H1 (cell line): ENCODE measurements at regions not wholly inside any gene's neighbourhood (a gene's known extent, or its start where the extent isn't known, plus 50 kb on each side); places are given as distances from the start of the nearest gene placed in this dataset.

ENCODE experiments used
- CTCF ChIA-PET: fragments of 300-600 bp; sonication (Branson Sonifier 250); formaldehyde crosslinking; loops from one replicate; lab custom pipeline; 2021; ENCODE audit not compliant: partially characterized antibody; lab: Charles Lee
- POLR2A ChIA-PET: fragments of 300-600 bp; sonication (Branson Sonifier 250); formaldehyde crosslinking; loops from one replicate; lab custom pipeline; 2021; ENCODE audit warnings: inconsistent platforms; ENCODE audit not compliant: partially characterized antibody; lab: Charles Lee
- DNase-seq, 2 experiments: peaks; one replicate each; pipeline versions ENCODE4 v3.0.0 to v3.0.0-alpha.2; 2010 to 2022; ENCODE audit warnings: low spot score in 2 of 2, low read depth in 1 of 2, mixed read lengths in 1 of 2
- FAIRE-seq: peaks from 2 replicates; lab custom pipeline; 2011; peaks lifted over from hg19 to GRCh38; lab: Jason Lieb, UNC
- H2AFZ ChIP-seq: 2 replicates; pipeline ENCODE4 v1.8.1; 2012; ENCODE audit warnings: low read length, inconsistent platforms
- H2AK5ac ChIP-seq: 2 replicates; pipeline ENCODE4 v1.6.1; 2013; ENCODE audit warnings: low read depth, low read length
- H2BK120ac ChIP-seq: replicated peaks from 2 replicates; pipeline ENCODE3; 2013; ENCODE audit warnings: low read depth, low read length, inconsistent platforms
- H2BK12ac ChIP-seq: 2 replicates; pipeline ENCODE4 v1.6.1; 2013; ENCODE audit warnings: low read depth, low read length
- H2BK15ac ChIP-seq: 2 replicates; pipeline ENCODE4 v1.6.1; 2013; ENCODE audit warnings: low read length
- H2BK20ac ChIP-seq: 2 replicates; pipeline ENCODE4 v1.6.1; 2013; ENCODE audit warnings: low read length
- H2BK5ac ChIP-seq: 2 replicates; pipeline ENCODE4 v1.6.1; 2013; ENCODE audit warnings: low read depth, low read length
- H3K14ac ChIP-seq: 2 replicates; pipeline ENCODE4 v1.6.1; 2013; ENCODE audit warnings: inconsistent platforms; ENCODE audit not compliant: insufficient read length
- H3K18ac ChIP-seq: 2 replicates; pipeline ENCODE4 v1.6.1; 2013; ENCODE audit warnings: low read length; ENCODE audit errors: extremely low read depth
- H3K23ac ChIP-seq: 2 replicates; pipeline ENCODE4 v1.6.1; 2013; ENCODE audit warnings: inconsistent platforms; ENCODE audit not compliant: insufficient read length
- H3K23me2 ChIP-seq: 2 replicates; pipeline ENCODE4 v1.6.1; 2013; ENCODE audit warnings: low read depth, low read length
- H3K27ac ChIP-seq: 2 replicates; pipeline ENCODE4 v1.6.1; 2011; ENCODE audit warnings: low read depth, low read length, inconsistent platforms
- H3K27me3 ChIP-seq, 4 experiments: replicated peaks in 1 of 4; 1 replicate in 1 of 4; 2 replicates in 3 of 4; pipeline versions ENCODE4 v1.6.1 to v1.8.1; 2011 to 2013; ENCODE audit warnings: low read length in 3 of 4, mild to moderate bottlenecking in 3 of 4, inconsistent platforms in 2 of 4, mixed read lengths in 2 of 4, moderate library complexity in 1 of 4; ENCODE audit not compliant: control insufficient read depth in 3 of 4, insufficient read depth in 3 of 4; ENCODE audit errors: extremely low read depth in 1 of 4
- H3K36me3 ChIP-seq, 4 experiments: 2 replicates each; pipeline versions ENCODE4 v1.6.1 to v1.8.1; 2011 to 2013; ENCODE audit warnings: mild to moderate bottlenecking in 4 of 4, low read length in 3 of 4, moderate library complexity in 2 of 4, control low read depth in 1 of 4, inconsistent platforms in 1 of 4; ENCODE audit not compliant: insufficient read depth in 4 of 4, control insufficient read depth in 2 of 4
- H3K4ac ChIP-seq: replicated peaks from 2 replicates; pipeline ENCODE3; 2013; ENCODE audit warnings: low read length, low read depth, mixed read lengths, inconsistent platforms; ENCODE audit not compliant: insufficient read length
- H3K4me1 ChIP-seq, 4 experiments: replicated peaks in 1 of 4; 1 replicate in 1 of 4; 2 replicates in 3 of 4; pipeline versions ENCODE4 v1.6.1 to v1.8.1; 2011 to 2013; ENCODE audit warnings: low read length in 3 of 4, inconsistent platforms in 2 of 4, mixed read lengths in 1 of 4; ENCODE audit not compliant: insufficient read depth in 4 of 4, control insufficient read depth in 3 of 4
- H3K4me2 ChIP-seq, 2 experiments: 2 replicates each; pipeline versions ENCODE4 v1.6.1 to v1.8.1; 2011 to 2013; ENCODE audit warnings: low read depth in 2 of 2, low read length in 2 of 2, control low read depth in 1 of 2, inconsistent platforms in 1 of 2, mild to moderate bottlenecking in 1 of 2; ENCODE audit not compliant: insufficient read depth in 1 of 2
- H3K4me3 ChIP-seq, 4 experiments: fragments of 200-600, 300-600 bp in 1 of 4; sonication (generic), shearing (Covaris generic), sonication (Bioruptor Twin) in 1 of 4; 2 replicates each; pipeline versions ENCODE4 v1.5.1 to v1.8.1; 2011 to 2016; ENCODE audit warnings: low read length in 4 of 4, low read depth in 3 of 4, control low read depth in 2 of 4, inconsistent platforms in 2 of 4, mild to moderate bottlenecking in 2 of 4, mixed read lengths in 1 of 4, moderate library complexity in 1 of 4; ENCODE audit not compliant: insufficient read depth in 2 of 4; ENCODE audit errors: extremely low read depth in 1 of 4
- H3K56ac ChIP-seq: replicated peaks from 2 replicates; pipeline ENCODE3; 2013; ENCODE audit warnings: low read depth, mild to moderate bottlenecking, mixed read lengths, low read length, inconsistent platforms; ENCODE audit not compliant: insufficient read length
- H3K79me1 ChIP-seq: 2 replicates; pipeline ENCODE4 v1.6.1; 2013; ENCODE audit warnings: low read depth, low read length, control low read depth
- H3K79me2 ChIP-seq, 2 experiments: 2 replicates each; pipeline versions ENCODE4 v1.6.1 to v1.8.1; 2012 to 2013; ENCODE audit warnings: low read length in 2 of 2, mild to moderate bottlenecking in 2 of 2, inconsistent platforms in 1 of 2; ENCODE audit not compliant: insufficient read depth in 2 of 2, control insufficient read depth in 1 of 2
- H3K9ac ChIP-seq, 4 experiments: replicated peaks in 1 of 4; 1 replicate in 1 of 4; 2 replicates in 3 of 4; pipeline versions ENCODE4 v1.6.1 to v1.8.1; 2011 to 2013; ENCODE audit warnings: low read depth in 3 of 4, low read length in 3 of 4, control low read depth in 2 of 4, mild to moderate bottlenecking in 2 of 4, moderate library complexity in 2 of 4, inconsistent platforms in 1 of 4; ENCODE audit errors: extremely low read depth in 1 of 4
- H3K9me3 ChIP-seq, 2 experiments: 2 replicates each; pipeline versions ENCODE4 v1.6.1 to v1.8.1; 2012 to 2013; ENCODE audit warnings: mild to moderate bottlenecking in 2 of 2, moderate library complexity in 2 of 2, control low read depth in 1 of 2, inconsistent platforms in 1 of 2, low read depth in 1 of 2, low read length in 1 of 2, mixed read lengths in 1 of 2; ENCODE audit not compliant: insufficient read depth in 2 of 2
- H4K20me1 ChIP-seq, 2 experiments: replicated peaks in 1 of 2; 2 replicates each; pipeline versions ENCODE3 to v1.8.1; 2011 to 2013; ENCODE audit warnings: inconsistent platforms in 2 of 2, low read length in 2 of 2, mild to moderate bottlenecking in 1 of 2; ENCODE audit not compliant: insufficient read depth in 2 of 2, control insufficient read depth in 1 of 2
- H4K5ac ChIP-seq: 2 replicates; pipeline ENCODE4 v1.6.1; 2013; ENCODE audit warnings: low read length, low read depth, mixed read lengths, inconsistent platforms; ENCODE audit not compliant: insufficient read length
- H4K8ac ChIP-seq: 2 replicates; pipeline ENCODE4 v1.8.0; 2013; ENCODE audit warnings: mild to moderate bottlenecking, moderate library complexity, low read length, inconsistent platforms; ENCODE audit not compliant: insufficient read depth; ENCODE audit errors: extremely low read depth
- H4K91ac ChIP-seq: replicated peaks from 2 replicates; pipeline ENCODE3; 2013; ENCODE audit warnings: low read length, mixed read lengths, inconsistent platforms; ENCODE audit not compliant: insufficient read length
- BRCA1 ChIP-seq: IDR thresholded peaks from 2 replicates; pipeline ENCODE4 v1.6.1; 2012; ENCODE audit warnings: low read depth, low read length, improper control_type of control experiment
- JUN ChIP-seq: IDR thresholded peaks from 2 replicates; pipeline ENCODE4 v1.6.1; 2011; ENCODE audit warnings: low read depth, mild to moderate bottlenecking, improper control_type of control experiment, low read length
- WGBS, 2 experiments: shearing (Covaris generic) in 1 of 2; methylation state at CpG; one replicate each; pipeline versions ENCODE4 v1.1.6 to v1.1.7; 2013 to 2015; ENCODE audit warnings: low lambda C conversion rate in 2 of 2, mixed read lengths in 2 of 2, inconsistent platforms in 1 of 2, low coverage in 1 of 2, missing lambda C conversion rate in 1 of 2; ENCODE audit not compliant: insufficient replicate concordance in 2 of 2, insufficient coverage in 1 of 2, insufficient read length in 1 of 2; ENCODE audit errors: extremely low coverage in 1 of 2, missing lambda C conversion rate in 1 of 2; 5-methylcytosine and 5-hydroxymethylcytosine counted together

DNA sequence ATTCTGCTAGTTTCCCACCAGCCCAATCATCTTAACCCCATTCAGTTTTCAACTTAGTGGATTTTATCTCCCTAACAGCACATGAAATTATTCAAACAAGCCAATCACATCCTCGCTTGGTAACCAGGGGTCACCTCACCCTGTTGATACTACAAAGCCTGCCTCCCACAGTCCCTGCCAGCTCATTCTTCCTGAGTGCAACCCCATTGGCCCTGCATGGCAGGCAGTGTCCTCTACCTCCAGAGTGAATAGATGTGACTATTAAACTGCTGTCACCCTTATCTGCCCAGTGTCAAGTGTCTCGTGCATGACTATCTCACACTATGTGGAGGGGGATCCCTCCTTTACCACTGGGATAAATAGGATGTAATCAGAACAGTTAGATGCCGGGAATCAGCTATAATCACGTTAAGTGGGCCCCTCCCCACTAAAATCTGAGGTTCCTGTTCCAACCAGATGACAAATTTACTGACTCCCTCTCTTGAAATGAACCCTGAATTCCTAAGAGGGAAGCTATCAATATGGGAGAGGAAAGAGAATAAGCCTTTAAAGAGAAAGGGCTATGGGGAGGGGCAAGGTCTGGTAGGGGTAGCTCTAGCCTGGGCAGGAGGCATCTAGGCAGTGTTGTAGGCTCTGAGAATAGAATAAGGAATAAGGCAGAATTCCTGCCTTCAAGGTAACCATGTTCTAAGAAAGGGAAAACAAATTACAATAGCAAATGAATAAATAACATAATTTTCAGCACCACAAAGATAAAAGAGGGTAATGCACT, 155.9 kb downstream of the SLC30A10 start:
- Histone ChIP-seq H3K4ac (no peak overlapping the region), H2AFZ (no peak overlapping the region), H3K27me3 (no peaks in the 10 kb centered on the region), H2AK5ac (no peak overlapping the region), H3K56ac (no peak overlapping the region), H3K4me1 (no peaks in the 10 kb centered on the region), H3K23me2 (no peaks in the 10 kb centered on the region), H2BK120ac (no peak overlapping the region), H3K9ac (no peak overlapping the region), H4K8ac (no peak overlapping the region), H3K4me3 (no peak overlapping the region), H4K5ac (no peak overlapping the region), H3K79me2 (no peaks in the 10 kb centered on the region), H3K4me2 (no peak overlapping the region), H3K36me3 (no peaks in the 10 kb centered on the region), H2BK15ac (no peak overlapping the region), H4K91ac (no peak overlapping the region), H4K20me1 (no peaks in the 10 kb centered on the region), H2BK12ac (no peak overlapping the region), H3K9me3 (no peaks in the 10 kb centered on the region), H2BK20ac (no peak overlapping the region), H3K23ac (no peak overlapping the region), H3K79me1 (no peaks in the 10 kb centered on the region), H3K18ac (no peak overlapping the region), H3K27ac (no peak overlapping the region), H2BK5ac (no peak overlapping the region), H3K14ac (no peak overlapping the region)
- CTCF ChIA-PET, result interaction anchor here (0.6 to 1.6 kb wide), 4 partner anchors 9 to 1044 kb away, joined by 3 to 4 read pairs (median 4); no protein-coding TSS in a partner anchor
- POLR2A ChIA-PET, result no interaction called here
- no peak for TF ChIP-seq BRCA1
- no peak for TF ChIP-seq JUN
- 85% methylated on average over 4 of the region's 4 CpGs; no CpG with 5 or more reads in 1 of the 2 experiments for WGBS, 2 experiments
- DNase-seq, result no peak
- FAIRE-seq, result no peak
